ENCODE measurements at regions not wholly inside any gene's neighbourhood (a gene's known extent, or its start where the extent isn't known, plus 50 kb on each side); places are given as distances from the start of the nearest gene placed in this dataset.
"Not testable (repeated sequence)": the region's sequence is repeated elsewhere in the genome, so short reads cannot be mapped to it uniquely, and the experiment has no call there.

DNA sequence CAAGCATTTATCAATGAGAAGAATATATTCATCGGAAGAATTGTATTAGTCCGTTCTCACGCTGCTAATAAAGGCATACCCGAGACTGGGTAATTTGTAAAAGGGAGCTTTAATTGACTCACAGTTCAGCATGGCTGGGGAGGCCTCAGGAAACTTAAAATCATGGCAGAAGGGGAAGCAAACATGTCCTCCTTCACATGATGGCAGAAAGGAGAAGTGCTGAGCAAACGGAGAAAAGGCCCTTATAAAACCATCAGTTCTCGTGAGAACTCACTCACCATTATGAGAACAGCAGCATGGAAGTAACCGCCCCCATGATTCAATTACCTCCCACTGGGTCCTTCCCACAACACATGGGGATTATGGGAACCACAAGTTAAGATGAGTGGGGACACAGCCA lies 1688.2 kb downstream of the SPATA31A7 start:
- TF ChIP-seq, protein P1, sequence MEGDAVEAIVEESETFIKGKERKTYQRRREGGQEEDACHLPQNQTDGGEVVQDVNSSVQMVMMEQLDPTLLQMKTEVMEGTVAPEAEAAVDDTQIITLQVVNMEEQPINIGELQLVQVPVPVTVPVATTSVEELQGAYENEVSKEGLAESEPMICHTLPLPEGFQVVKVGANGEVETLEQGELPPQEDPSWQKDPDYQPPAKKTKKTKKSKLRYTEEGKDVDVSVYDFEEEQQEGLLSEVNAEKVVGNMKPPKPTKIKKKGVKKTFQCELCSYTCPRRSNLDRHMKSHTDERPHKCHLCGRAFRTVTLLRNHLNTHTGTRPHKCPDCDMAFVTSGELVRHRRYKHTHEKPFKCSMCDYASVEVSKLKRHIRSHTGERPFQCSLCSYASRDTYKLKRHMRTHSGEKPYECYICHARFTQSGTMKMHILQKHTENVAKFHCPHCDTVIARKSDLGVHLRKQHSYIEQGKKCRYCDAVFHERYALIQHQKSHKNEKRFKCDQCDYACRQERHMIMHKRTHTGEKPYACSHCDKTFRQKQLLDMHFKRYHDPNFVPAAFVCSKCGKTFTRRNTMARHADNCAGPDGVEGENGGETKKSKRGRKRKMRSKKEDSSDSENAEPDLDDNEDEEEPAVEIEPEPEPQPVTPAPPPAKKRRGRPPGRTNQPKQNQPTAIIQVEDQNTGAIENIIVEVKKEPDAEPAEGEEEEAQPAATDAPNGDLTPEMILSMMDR (conservative IDR thresholded peaks at IDR 0.05 in 1 of 2, IDR thresholded peaks at IDR 0.05 in 1 of 2; ENCODE audit: low read depth in 1 of 2, low read length in 2 of 2): not testable (repeated sequence)
- TF ChIP-seq EZH2 (IDR thresholded peaks at IDR 0.05; ENCODE audit: low read length, missing control alignments): not testable (repeated sequence)

Measured in fibroblast of lung (primary cell).